ENCODE measurements at regions not wholly inside any gene's neighbourhood (a gene's known extent, or its start where the extent isn't known, plus 50 kb on each side); places are given as distances from the start of the nearest gene placed in this dataset.

DNA sequence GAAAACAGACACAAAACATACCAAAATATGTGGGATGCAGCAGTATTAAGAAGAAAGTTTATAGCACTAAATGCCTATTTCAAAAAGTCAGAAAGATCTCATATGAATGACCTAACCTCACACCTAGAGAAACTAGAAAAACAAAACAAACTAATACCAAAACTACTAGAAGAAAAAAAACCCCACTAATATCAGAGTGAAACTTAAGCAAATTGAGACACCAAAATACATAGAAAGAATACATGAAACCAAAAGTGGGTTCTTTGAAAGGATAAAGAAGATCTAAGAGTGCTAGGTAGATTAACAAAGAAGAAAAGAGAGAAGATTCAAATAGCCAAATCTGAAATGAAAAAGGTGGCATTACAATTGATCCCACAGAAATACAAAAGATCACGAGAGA, 494.1 kb downstream of the SH2D4B start:
- Mint-ChIP-seq H3K4me1 (ENCODE audit: low read depth) (no peaks in the 10 kb centered on the region), H3K27ac (no peak overlapping the region), H3K36me3 (ENCODE audit: low read depth) (no peaks in the 10 kb centered on the region), H3K27me3 (ENCODE audit: insufficient read depth) (no peaks in the 10 kb centered on the region), H3K4me3 (no peak overlapping the region), H3K9me3 (no peaks in the 10 kb centered on the region)
- intact Hi-C loops (cut with micrococcal nuclease): no loop called here
- DNase-seq (ENCODE audit: low spot score): no peak

DNA sequence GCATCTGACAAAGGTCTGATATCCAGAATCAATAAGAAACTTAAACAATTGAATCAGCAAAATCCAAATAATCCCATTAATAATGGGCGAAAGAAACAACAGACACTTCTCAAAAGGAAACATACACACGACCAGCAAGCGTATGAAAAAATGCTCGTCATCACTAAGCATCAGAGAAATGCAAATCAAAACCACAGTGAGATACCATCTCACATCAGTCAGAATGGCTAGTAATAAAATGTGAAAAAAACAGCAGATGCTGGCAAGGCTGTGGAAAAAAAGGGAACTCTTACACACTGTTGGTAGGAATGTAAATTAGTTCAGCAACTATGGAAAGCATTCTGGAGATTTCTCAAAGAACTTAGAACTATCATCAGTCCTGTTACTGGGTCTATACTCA, 496.7 kb downstream of the SH2D4B start:
- no peak for DNase-seq (ENCODE audit: low spot score)
- peaks cover 2% of the 10 kb centered on the region for H3K27me3 Mint-ChIP-seq (ENCODE audit: insufficient read depth)
- no peaks in the 10 kb centered on the region for H3K36me3 Mint-ChIP-seq (ENCODE audit: low read depth)
- H3K9me3 Mint-ChIP-seq: no peaks in the 10 kb centered on the region
- intact Hi-C loops (cut with micrococcal nuclease): no loop called here
- no peak overlapping the region for H3K4me3 Mint-ChIP-seq
- no peaks in the 10 kb centered on the region for H3K4me1 Mint-ChIP-seq (ENCODE audit: low read depth)
- H3K27ac Mint-ChIP-seq: no peak overlapping the region

DNA sequence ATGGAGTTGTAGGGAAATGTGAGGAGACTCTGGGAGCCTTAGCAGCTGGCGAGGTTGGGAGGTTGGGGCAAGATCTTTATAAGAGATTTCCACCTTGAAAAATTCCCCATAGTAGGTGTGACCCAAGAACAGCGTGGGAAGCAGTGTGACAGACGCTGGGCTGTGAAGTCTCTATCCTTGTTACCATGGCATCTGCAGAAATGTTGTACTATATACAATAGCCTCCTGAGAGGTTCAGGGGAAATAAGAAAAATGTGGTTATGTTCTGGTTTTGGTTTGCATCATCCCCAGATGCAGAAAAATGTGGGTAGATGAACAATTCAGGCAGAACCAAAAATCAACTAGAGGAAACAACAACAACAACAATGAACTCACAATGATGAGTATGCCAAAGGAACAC, 498.6 kb downstream of the SH2D4B start:
- intact Hi-C loops (cut with micrococcal nuclease): no loop called here
- no peaks in the 10 kb centered on the region for H3K36me3 Mint-ChIP-seq (ENCODE audit: low read depth)
- H3K27ac Mint-ChIP-seq: no peak overlapping the region
- DNase-seq (ENCODE audit: low spot score): no peak
- H3K4me1 Mint-ChIP-seq (ENCODE audit: low read depth): no peaks in the 10 kb centered on the region
- H3K27me3 Mint-ChIP-seq (ENCODE audit: insufficient read depth): peaks cover 2% of the 10 kb centered on the region
- H3K4me3 Mint-ChIP-seq: no peak overlapping the region
- H3K9me3 Mint-ChIP-seq: no peaks in the 10 kb centered on the region

DNA sequence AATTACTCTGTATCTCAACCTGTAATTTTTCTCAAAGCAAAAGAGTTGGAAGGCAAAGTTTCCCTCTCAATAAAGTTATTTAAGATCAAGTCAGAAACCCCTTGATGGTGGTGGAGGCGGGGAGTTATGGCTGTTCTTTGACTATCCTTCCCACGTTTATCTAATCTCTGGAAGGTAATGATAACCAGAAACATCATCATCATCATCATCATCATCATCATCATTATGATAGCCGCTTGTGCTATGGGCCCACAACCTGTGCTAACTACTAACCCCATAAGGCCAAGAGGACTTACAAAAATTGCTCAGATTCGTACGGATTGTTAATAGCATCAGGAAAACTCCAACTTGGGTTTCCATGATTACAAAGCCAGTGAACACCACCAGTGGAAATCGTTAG, 502.3 kb downstream of the SH2D4B start:
- Mint-ChIP-seq H3K27me3 (ENCODE audit: insufficient read depth) (peaks cover 2% of the 10 kb centered on the region), H3K9me3 (no peaks in the 10 kb centered on the region), H3K4me1 (ENCODE audit: low read depth) (no peaks in the 10 kb centered on the region), H3K27ac (no peak overlapping the region), H3K4me3 (no peak overlapping the region), H3K36me3 (ENCODE audit: low read depth) (no peaks in the 10 kb centered on the region)
- intact Hi-C loops (cut with micrococcal nuclease): no loop called here
- no peak for DNase-seq (ENCODE audit: low spot score)

DNA sequence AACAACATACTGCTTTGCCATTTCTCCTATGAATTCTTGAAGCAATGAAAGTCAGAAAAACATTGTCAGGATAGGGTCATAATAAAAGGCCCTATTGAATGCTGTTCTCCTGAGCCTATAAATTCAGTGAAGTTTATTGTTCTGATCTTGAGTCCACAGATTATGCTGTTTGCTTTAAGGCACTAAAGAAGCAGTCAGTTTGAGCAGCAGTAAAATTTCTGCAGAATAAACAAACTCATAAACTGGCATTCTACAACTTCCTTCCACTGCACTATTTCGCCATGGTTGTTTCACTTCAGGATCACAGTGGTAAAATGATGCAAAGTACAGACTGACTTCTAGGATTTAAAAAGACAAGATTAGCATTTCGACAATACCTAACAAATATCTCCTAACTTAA, 503.2 kb downstream of the SH2D4B start:
- intact Hi-C loops (cut with micrococcal nuclease): no loop called here
- Mint-ChIP-seq H3K9me3 (no peaks in the 10 kb centered on the region), H3K27me3 (ENCODE audit: insufficient read depth) (peaks cover 2% of the 10 kb centered on the region), H3K27ac (no peak overlapping the region), H3K4me1 (ENCODE audit: low read depth) (no peaks in the 10 kb centered on the region), H3K36me3 (ENCODE audit: low read depth) (no peaks in the 10 kb centered on the region), H3K4me3 (no peak overlapping the region)
- DNase-seq (ENCODE audit: low spot score): no peak

DNA sequence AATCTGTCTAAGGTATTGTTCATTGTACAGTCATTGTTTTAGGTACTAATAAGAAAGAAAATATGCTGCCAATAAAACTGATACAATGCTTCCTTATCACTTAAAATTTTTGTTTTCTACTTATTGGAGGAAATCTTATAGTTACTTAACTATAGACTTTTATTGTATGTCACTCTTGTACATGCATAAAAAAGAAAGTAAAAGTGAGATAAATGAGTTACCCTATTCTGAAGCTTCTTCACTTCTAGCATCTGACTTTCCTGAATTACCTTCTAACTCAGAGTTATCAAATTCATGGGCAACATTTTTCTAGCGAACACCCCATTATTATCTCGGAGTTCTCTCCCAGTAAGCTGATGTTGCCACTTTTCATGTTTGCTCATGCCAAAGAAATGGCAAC, 504.9 kb downstream of the SH2D4B start:
- Mint-ChIP-seq H3K4me3 (no peak overlapping the region), H3K27ac (no peak overlapping the region), H3K9me3 (no peaks in the 10 kb centered on the region), H3K4me1 (ENCODE audit: low read depth) (no peaks in the 10 kb centered on the region), H3K27me3 (ENCODE audit: insufficient read depth) (peaks cover 2% of the 10 kb centered on the region), H3K36me3 (ENCODE audit: low read depth) (no peaks in the 10 kb centered on the region)
- no peak for DNase-seq (ENCODE audit: low spot score)
- intact Hi-C loops (cut with micrococcal nuclease): no loop called here

DNA sequence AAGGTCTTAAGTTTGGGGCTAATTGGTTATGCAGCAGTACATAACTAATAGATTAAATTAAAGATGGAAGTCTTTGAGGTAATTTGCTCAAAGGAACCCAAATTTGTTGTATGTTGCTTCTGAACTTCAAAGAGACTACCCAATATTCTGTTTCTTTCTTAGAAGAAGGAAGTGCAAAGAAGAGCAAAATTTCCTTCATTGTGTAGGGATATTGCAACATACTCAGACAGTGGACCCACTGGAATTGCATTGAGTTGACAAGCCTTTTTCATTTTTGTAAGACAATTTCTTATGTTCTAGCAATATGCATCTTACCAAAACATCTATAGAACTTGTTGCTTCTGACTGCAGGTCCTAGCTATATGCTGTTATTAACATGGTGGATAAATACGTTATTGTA, 527.8 kb downstream of the SH2D4B start:
- Mint-ChIP-seq H3K27me3 (ENCODE audit: insufficient read depth) (no peaks in the 10 kb centered on the region), H3K4me3 (no peak overlapping the region)

DNA sequence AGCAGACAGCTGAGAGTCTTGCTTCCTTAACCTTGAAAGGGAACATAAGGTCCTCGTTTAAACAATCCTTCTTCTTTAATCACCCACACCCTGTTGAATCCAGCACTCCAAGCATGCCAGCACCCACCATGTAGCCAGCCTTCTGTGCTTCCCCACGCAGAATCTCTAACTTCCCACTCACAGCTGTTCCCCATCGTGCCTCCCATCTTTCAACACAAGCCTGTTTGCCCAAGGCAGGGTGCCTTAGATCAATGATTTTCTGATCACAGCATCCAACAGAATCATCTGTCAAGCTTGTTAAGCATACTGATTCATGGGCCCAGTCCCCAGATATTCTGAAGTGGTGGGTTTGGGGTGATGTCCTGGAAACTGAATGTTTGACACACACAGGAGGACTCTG, 530.8 kb downstream of the SH2D4B start:
- intact Hi-C loops (cut with micrococcal nuclease): no loop called here
- Mint-ChIP-seq H3K4me3 (no peak overlapping the region), H3K27ac (no peak overlapping the region), H3K36me3 (ENCODE audit: low read depth) (no peaks in the 10 kb centered on the region), H3K4me1 (ENCODE audit: low read depth) (no peaks in the 10 kb centered on the region), H3K27me3 (ENCODE audit: insufficient read depth) (no peaks in the 10 kb centered on the region), H3K9me3 (no peaks in the 10 kb centered on the region)
- no peak for DNase-seq (ENCODE audit: low spot score)

More for the DNA sequence above, 527.8 kb downstream of the SH2D4B start:
- Mint-ChIP-seq H3K27ac (no peak overlapping the region), H3K4me1 (ENCODE audit: low read depth) (no peaks in the 10 kb centered on the region), H3K9me3 (no peaks in the 10 kb centered on the region), H3K36me3 (ENCODE audit: low read depth) (no peaks in the 10 kb centered on the region)
- intact Hi-C loops (cut with micrococcal nuclease): no loop called here
- no peak for DNase-seq (ENCODE audit: low spot score)

DNA sequence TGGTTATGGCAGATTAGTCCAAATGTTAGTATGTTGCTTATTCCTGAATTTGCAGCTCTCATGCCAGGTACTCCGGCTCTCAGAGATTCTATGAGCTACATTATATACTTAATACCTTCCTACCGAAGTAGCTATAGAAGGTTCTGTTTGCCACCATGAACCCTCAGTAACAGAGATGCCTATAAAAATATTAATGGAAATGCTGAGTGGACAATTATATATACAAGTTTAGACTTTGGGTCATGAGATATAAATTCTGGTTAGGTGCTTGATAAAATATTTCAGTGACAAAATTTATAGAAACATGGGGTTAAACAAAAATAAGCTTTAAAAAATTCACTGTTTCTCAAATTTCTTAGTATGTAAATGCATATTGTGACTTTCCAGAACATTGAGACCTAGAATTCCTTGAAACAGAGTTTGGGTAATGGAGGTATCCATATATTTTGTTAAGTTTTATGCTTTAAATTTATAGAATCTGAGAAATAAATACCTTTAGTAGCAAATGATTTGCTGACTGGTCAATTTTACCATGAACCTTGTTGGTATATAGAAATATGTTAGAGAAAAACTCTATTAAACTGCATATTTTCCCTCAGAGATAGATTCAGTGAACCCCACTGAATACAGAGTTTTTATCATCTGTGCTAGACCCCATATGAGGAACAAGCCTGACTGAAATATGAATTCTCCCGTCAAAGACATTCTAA, 533.5 kb downstream of the SH2D4B start:
- no peak overlapping the region for H3K4me3 Mint-ChIP-seq
- DNase-seq (ENCODE audit: low spot score): no peak
- H3K36me3 Mint-ChIP-seq (ENCODE audit: low read depth): no peaks in the 10 kb centered on the region
- no peak overlapping the region for H3K27ac Mint-ChIP-seq
- no peaks in the 10 kb centered on the region for H3K4me1 Mint-ChIP-seq (ENCODE audit: low read depth)
- no peaks in the 10 kb centered on the region for H3K27me3 Mint-ChIP-seq (ENCODE audit: insufficient read depth)
- H3K9me3 Mint-ChIP-seq: no peaks in the 10 kb centered on the region
- intact Hi-C loops (cut with micrococcal nuclease): no loop called here

DNA sequence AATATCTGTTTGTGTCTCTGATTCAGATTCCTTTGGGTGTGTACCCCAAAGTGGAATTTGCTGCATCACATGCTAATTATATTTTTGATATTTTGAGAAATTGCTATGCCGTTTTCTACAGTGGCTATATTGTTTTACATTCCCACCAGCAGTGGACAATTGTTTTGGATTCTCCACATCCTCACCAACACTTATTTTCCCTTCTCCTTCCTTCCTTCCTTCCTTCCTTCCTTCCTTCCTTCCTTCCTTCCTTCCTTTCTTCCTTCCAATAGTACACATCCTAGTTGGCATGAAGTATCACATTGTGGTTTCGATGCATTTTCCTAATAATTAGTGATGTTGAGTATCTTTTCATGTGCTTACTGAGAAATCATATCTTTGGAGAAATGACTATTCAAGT, 535.5 kb downstream of the SH2D4B start:
- no peaks in the 10 kb centered on the region for H3K36me3 Mint-ChIP-seq (ENCODE audit: low read depth)
- intact Hi-C loops (cut with micrococcal nuclease): no loop called here
- H3K27ac Mint-ChIP-seq: no peak overlapping the region
- H3K4me1 Mint-ChIP-seq (ENCODE audit: low read depth): no peaks in the 10 kb centered on the region
- DNase-seq (ENCODE audit: low spot score): no peak
- no peaks in the 10 kb centered on the region for H3K9me3 Mint-ChIP-seq
- no peak overlapping the region for H3K4me3 Mint-ChIP-seq
- no peaks in the 10 kb centered on the region for H3K27me3 Mint-ChIP-seq (ENCODE audit: insufficient read depth)

DNA sequence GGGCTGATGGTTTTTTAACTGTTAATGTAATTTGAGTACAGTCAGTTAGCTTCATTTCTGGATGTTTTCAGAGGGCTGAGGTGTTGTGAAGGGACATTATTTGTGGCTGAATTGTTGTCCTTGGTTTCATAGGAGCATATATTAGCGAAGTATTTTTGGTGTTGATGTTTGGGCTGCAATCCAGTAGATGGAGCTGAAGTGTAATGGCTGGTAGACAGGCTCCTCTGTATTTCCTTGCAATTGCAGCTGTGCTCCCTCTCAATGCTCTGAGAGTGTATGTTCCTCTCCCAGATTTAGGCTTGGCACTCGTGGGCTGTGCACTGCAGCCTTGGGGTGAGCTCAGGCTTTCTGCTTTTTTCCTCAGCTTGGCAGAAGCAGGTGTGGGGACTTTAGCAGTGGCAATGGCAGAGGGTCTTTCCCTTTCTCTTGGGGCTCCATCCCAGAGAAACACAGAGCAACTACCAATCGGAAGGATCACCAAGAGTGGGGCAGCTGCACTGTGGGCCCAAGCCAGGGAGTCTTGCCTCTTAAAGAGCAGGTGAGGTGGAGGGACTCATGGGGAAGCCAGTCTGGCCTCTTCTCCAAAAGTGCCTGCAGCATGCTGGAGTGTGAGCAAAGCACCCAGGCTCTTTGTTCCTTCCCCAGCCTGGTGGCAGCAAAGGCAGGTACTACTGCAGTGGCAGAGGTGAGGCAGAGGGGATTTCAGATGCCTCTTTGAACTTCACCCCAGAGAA, 544.4 kb downstream of the SH2D4B start:
- no peaks in the 10 kb centered on the region for H3K36me3 Mint-ChIP-seq (ENCODE audit: low read depth)
- no peak overlapping the region for H3K27ac Mint-ChIP-seq
- no peaks in the 10 kb centered on the region for H3K9me3 Mint-ChIP-seq
- no peaks in the 10 kb centered on the region for H3K4me1 Mint-ChIP-seq (ENCODE audit: low read depth)
- intact Hi-C loops (cut with micrococcal nuclease): no loop called here
- no peaks in the 10 kb centered on the region for H3K27me3 Mint-ChIP-seq (ENCODE audit: insufficient read depth)
- H3K4me3 Mint-ChIP-seq: no peak overlapping the region
- no peak for DNase-seq (ENCODE audit: low spot score)

DNA sequence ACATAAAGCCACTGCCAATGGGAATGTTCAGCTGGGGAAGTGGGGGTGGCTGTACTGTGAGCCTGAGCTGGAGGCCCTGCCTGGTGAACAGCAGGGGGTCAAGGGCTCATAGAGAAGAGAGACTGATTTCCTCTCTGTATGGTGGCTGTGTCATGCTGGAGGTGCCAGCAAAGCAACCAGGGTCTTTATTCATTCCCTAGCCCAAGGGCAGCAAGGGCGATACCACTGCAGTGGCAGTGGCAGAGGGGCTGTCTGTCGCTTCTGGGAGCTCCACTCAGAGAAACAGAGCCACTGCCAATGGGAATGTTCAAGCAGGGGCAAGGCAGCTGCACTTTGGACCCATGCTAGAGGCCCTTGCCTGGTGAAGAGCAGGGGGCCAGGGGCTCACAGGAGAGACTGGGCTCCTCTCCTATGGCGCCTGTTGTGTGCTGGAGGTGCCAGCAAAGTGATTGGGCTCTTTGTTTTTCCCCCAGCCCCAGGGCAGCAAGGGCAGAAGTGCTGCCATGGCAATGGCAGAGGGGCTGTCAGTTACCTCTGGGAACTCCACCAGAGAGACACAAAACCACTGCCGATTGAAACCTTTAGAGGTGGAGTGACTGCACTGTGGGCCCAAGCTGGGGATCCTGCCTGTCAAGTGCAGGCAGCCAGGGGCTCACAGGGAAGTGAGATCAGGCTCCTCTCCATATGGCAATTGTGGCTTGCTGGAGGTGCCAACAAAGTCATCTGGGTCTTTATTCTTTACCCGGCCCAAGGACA, 545.1 kb downstream of the SH2D4B start:
- Mint-ChIP-seq H3K27ac (no peak overlapping the region), H3K27me3 (ENCODE audit: insufficient read depth) (no peaks in the 10 kb centered on the region), H3K9me3 (no peaks in the 10 kb centered on the region), H3K4me3 (no peak overlapping the region), H3K36me3 (ENCODE audit: low read depth) (no peaks in the 10 kb centered on the region), H3K4me1 (ENCODE audit: low read depth) (no peaks in the 10 kb centered on the region)
- intact Hi-C loops (cut with micrococcal nuclease): no loop called here
- no peak for DNase-seq (ENCODE audit: low spot score)

DNA sequence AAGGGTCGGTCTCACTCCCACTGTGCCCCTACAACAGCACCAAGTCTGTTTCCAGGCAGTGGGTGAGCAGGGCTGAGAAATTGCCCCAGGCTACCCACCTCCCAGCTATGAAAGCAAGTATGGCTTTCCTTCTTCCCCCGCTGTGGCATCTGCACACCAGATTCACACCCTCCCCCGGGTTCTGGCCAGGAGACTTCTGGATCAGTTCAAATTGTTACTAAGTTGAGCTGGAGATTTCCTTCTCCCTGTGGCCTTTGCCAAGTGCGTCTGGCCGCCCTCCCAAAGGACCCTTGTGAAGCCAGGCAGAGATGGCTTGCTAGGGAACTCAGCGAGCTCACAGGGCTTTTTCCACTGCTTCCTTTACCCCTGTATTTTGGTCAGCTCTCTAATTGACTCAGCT, 555.4 kb downstream of the SH2D4B start:
- intact Hi-C loops (cut with micrococcal nuclease): no loop called here
- Mint-ChIP-seq H3K27me3 (ENCODE audit: insufficient read depth) (no peaks in the 10 kb centered on the region), H3K9me3 (no peaks in the 10 kb centered on the region), H3K36me3 (ENCODE audit: low read depth) (no peaks in the 10 kb centered on the region), H3K4me1 (ENCODE audit: low read depth) (no peaks in the 10 kb centered on the region), H3K27ac (no peak overlapping the region), H3K4me3 (no peak overlapping the region)
- no peak for DNase-seq (ENCODE audit: low spot score)

Data from activated T-helper 1 cell treated with anti-CD3 and anti-CD28 coated beads, Interleukin-12 subunit alpha, Interleukin-12 subunit beta, Interleukin-2, Interleukin-4 antibody, amounts not matched to agents 30 ng/mL and 10 ng/mL and 1 ng/mL, durations not matched to agents 14 hours and 24 hours and 36 hours (primary cell).